MV-4-11 (cell line): ENCODE measurements at regions not wholly inside any gene's neighbourhood (a gene's known extent, or its start where the extent isn't known, plus 50 kb on each side); places are given as distances from the start of the nearest gene placed in this dataset.

ENCODE experiments used
- DNase-seq: peaks from one replicate; lab custom pipeline; 2025; lab: John Stamatoyannopoulos, UW

- DNase-seq, result no peak
Observed at GRCh38 chr18:68342039-68342659, 372.8 kb downstream of the TMX3 start.

DNA sequence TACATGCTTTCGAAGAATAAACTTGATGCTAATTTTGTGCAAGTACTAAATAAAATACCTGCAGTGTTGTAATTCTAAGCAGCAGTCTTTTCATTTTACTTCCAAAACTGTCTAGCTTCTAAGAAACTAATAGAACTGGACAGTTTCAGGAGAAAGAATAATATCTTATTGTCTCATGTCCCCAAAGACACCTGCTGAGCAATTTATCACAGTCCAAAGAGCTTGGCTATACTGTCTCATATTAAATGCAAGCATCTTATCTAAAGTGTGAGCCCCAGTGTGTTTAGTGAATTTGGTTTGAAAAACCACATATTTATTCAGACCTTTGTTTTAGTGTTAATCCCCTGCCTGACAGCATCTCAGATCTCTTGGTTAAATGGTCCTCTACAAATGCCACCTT, 374.3 kb downstream of the TMX3 start:
- DNase-seq, result no peak

DNA sequence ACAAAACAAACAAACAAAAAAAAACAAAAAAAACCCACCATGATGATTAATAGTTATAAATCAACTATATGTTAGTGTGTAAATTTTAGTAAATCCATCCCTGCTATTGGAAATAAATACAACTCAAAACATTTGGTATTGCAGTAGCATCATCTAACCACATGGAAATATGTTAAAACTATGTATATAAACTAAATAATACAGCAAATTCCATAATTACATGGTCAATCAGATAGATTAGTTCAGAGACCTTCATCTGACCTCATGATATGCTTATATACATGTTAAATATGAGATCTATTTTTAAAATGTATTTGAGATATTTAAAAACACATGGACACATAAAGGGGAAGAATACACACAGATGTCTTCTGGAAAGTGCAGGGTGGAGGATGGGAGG, 384.2 kb downstream of the TMX3 start:
- no peak for DNase-seq

GRCh38 chr18:68323921-68324320, 391.0 kb downstream of the TMX3 start:
- no peak for DNase-seq

- no peak for DNase-seq
Observed at GRCh38 chr18:68316636-68317035, 398.3 kb downstream of the TMX3 start.

GRCh38 chr18:68314403-68314802, 400.5 kb downstream of the TMX3 start:
- DNase-seq, result no peak

DNA sequence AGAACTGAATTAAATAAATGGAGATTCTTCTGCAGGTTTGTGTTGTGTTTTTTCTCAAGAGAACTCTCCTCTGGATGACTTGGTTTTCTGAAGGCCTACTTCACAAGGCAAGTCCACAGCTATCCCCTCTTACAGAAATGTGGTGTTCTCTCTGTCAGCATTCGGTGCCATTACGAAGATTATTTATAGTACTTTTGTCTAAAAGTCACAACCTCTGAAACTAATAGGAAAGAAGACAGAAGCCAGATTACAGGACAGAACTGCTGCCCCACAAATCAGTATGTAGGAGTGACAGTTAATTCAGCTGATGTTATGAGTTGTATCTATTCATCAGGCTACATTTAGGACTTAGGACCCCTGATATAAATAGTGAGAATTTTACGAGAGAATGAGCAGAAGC, 413.5 kb downstream of the TMX3 start:
- DNase-seq, result no peak

DNA sequence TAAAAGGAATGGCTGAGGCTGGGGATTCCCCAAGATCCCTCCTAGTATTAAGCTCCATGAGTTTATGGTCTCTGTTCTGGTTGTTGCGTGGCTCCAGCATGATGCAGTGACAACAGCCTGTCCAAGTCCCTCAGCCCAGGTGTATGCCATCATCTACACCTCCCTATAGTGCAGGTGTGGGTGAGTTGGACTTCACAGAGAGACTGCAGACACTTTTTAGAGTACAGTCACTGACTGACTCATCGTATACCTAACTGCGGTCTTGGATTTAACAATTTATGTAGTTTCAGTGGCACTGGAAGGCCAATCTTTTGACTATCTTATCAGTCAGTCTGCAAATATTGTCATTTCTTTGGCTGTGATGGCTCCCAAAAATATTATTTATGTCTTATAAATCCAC, 415.0 kb downstream of the TMX3 start:
- DNase-seq, result no peak

DNA sequence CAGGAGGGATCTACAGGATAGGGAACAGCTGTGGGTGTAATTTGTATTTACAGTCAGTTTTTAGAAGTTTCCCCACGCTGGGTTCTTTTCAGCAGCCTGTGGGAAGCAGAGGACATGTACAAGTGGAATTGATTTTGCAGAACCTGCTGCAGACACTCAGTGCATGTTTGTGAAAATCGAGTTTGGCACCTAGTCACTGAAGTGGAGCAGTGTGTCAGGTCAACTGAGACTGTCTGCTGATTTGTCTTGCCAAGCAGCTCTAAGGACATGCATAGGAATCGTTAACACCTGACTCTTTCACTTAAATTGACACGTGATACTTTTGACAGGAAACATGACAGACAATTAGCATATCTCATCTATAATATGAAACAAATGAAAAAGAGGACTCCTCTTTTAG, 416.6 kb downstream of the TMX3 start:
- no peak for DNase-seq

DNA sequence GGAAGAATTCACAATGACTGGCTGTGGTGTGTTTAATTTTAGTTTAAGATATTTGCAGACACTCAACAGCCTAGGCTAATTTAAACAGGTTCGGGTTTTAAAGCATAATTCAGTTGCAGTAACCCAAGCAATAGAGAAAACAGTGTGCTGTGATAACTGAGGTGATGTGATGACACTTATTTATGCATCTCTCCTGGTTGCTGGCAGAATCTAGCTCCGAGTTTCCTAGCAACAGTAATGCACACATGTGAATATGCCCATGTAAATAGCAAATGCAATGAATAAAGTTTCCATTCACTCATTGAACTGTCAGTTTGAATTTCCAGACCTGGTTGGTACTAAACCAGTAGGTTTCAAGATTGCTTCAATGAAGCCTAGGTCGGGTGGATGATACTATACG, 426.5 kb downstream of the TMX3 start:
- no peak for DNase-seq

DNA sequence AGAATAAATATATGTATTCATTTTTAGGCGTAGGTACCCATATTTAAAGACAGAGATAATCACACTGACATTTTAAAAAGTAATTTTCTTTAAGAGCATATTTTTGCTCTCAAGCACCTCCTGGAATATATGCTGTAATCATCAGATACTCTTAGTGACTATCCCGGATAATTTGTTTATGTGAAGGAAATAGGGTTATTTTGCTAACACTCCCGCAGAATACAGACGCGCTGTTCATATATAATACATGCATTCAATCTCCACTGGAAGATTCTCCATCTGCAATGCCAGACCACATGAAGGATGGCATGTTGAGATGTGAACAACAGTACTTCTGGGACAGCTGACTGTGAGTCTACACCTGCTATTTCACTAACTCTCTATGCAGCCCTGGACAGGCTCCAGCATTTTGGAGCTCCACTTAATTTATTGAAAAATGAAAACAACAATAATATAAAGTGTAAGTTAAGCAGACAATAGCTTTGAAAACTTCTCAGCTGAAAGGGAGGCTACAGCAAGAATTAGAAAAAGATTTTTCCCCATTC, 430.6 kb downstream of the TMX3 start:
- no peak for DNase-seq

GRCh38 chr18:68283834-68284233, 431.1 kb downstream of the TMX3 start:
- DNase-seq, result no peak

DNA sequence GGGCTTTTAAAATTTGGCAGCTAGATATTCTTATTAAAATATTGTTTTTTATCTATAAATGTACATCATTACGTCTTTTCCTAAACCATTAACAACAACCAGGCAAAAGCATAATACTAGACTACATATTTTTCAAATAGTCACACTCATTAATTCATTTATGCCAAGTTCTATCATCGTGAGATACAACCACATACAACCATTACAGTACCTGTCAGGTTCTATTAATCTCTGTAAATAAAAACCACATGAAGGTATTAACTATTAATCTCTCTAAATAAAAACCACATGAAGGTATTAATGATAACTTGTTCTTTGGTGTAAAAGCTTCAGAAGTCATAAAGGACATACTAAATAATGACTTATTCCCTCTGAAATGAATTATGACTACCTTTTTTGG, 432.7 kb downstream of the TMX3 start:
- DNase-seq, result no peak

- DNase-seq, result no peak
Observed at GRCh38 chr18:68275616-68276015, 439.3 kb downstream of the TMX3 start.

GRCh38 chr18:68270017-68270416, 444.9 kb downstream of the TMX3 start:
- no peak for DNase-seq

- DNase-seq, result no peak
Observed at GRCh38 chr18:68267583-68267982, 447.3 kb downstream of the TMX3 start.

DNA sequence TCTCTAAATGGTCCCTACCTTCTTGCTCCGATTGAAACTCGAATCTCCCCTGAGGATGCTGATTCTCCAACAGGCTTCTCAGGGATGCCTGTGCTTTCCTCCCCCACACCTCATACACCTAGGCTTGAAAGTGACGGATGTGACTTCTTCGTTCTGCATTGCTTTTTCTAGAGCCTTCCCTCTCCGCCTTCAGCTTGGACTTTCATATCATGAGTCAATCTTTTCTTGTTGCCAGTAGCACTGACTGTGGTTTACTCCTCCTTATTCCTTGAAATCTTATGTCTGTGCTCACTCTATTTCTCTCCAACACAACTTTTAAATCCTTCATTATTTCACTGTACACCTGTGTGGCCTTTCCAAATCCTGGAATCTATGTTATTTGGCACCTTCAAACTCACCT, 451.4 kb downstream of the TMX3 start:
- DNase-seq, result no peak

DNA sequence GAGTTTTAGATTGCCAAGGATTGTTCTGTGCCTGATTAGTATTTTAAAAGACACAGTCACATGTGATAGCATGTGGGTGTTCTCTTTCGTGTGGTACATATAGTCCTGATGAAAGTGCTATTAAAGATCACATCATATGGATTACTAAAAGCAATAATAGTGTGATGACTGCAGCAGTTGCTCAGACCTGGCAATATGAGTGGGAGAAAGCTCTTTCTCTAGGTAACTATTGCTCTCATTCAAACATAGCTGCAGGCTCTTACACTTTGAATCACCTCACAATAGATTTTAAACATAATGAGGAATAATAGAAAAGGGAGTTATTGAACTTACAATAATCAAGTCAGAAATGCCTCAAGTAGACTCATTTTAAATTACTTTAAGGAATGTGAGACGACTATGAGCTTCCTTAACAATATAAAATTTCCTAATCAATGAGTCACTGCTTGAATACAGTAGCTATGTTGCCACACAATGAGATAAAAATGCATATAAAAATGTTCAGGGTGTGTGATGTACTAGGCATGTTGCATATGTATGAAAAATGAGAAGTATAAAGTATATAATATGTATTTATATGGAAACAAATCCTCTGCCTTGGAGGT, 452.1 kb downstream of the TMX3 start:
- no peak for DNase-seq

- DNase-seq, result no peak
Observed at GRCh38 chr18:68256418-68257067, 458.4 kb downstream of the TMX3 start.

GRCh38 chr18:68244786-68245185, 470.1 kb downstream of the TMX3 start:
- no peak for DNase-seq

- DNase-seq, result no peak
Observed at GRCh38 chr18:68241881-68242280, 473.0 kb downstream of the TMX3 start.

GRCh38 chr18:68234676-68235075, 480.2 kb downstream of the TMX3 start:
- no peak for DNase-seq

DNA sequence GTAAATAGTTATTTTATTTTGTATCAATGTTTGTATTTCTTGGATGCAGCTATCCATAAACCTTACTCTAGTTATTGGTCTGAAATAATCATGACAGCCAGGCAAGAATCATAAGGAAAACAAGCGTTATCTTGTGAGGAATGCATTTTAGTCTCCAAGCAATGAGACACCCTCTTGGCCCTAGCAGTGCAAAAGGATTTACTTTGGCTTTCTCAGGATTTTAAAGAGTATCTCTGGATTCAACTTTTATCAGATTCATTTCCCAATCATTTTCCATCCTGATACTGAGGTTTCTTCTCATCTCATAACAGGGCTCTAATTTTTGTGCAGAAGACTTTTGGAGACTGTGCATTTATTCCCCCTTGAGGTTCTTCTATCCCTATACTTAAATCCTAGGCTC, 480.8 kb downstream of the TMX3 start:
- DNase-seq, result no peak

- no peak for DNase-seq
Observed at GRCh38 chr18:68233018-68233417, 481.9 kb downstream of the TMX3 start.
